ENCODE measurements at regions not wholly inside any gene's neighbourhood (a gene's known extent, or its start where the extent isn't known, plus 50 kb on each side); places are given as distances from the start of the nearest gene placed in this dataset.

- peaks cover 11% of the 10 kb centered on the region for H3K9me3 ChIP-seq (ENCODE audit: control insufficient read depth, low read length)
- H3K18ac ChIP-seq (ENCODE audit: low read depth in 1 of 2, low read length in 2 of 2): no peak overlapping the region
- no peak overlapping the region for H2BK5ac ChIP-seq (ENCODE audit: low read depth, low read length, poor library complexity, severe bottlenecking)
- no peak overlapping the region for H3K4me2 ChIP-seq (ENCODE audit: low read length, poor library complexity, severe bottlenecking)
- no peak overlapping the region for H3K4me3 ChIP-seq (ENCODE audit: insufficient read depth in 1 of 2, low read depth in 1 of 2, low read length in 2 of 2)
- no peaks in the 10 kb centered on the region for H3K36me3 ChIP-seq (ENCODE audit: control insufficient read depth in 1 of 2, insufficient read depth in 2 of 2, low read depth in 1 of 2, low read length in 2 of 2)
- no peak overlapping the region for H2AFZ ChIP-seq (ENCODE audit: low read depth, low read length)
- no peaks in the 10 kb centered on the region for H3K4me1 ChIP-seq (ENCODE audit: control insufficient read depth, insufficient read depth, low read depth, low read length)
- no peak overlapping the region for H3K14ac ChIP-seq (ENCODE audit: low read length in 2 of 2)
- H3K79me1 ChIP-seq (replicated peaks; ENCODE audit: low read length, poor library complexity, severe bottlenecking): no peaks in the 10 kb centered on the region
- H2BK12ac ChIP-seq (ENCODE audit: low read length in 2 of 2): no peak overlapping the region
- no peak overlapping the region for H2BK15ac ChIP-seq (ENCODE audit: low read depth, poor library complexity, severe bottlenecking)
- H4K8ac ChIP-seq (ENCODE audit: low read length): no peak overlapping the region
- H3K4ac ChIP-seq (ENCODE audit: low read depth in 1 of 2, low read length in 2 of 2): no peak overlapping the region
- H3K27ac ChIP-seq (ENCODE audit: low read length, poor library complexity, severe bottlenecking): no peak overlapping the region
- H3K9ac ChIP-seq (ENCODE audit: low read length): no peak overlapping the region
- no peak overlapping the region for H2BK120ac ChIP-seq (ENCODE audit: low read depth, low read length)
- H3K23ac ChIP-seq (ENCODE audit: low read length in 2 of 2): no peak overlapping the region
- no peak overlapping the region for H2AK5ac ChIP-seq (ENCODE audit: low read length, severe bottlenecking)
- no peak overlapping the region for H4K91ac ChIP-seq (ENCODE audit: low read length)
- no peak for DNase-seq
- WGBS: 40% methylated on average over 8 of the region's 8 CpGs
- H3K27me3 ChIP-seq (ENCODE audit: control insufficient read depth in 1 of 2, insufficient read depth in 1 of 2, low read length in 2 of 2): no peaks in the 10 kb centered on the region
These were observed 249.1 kb downstream of the SPIN4 start for GRCh38 chrX:63101879-63102620.

GRCh38 chrX:63058204-63058603, 292.9 kb downstream of the SPIN4 start:
- Histone ChIP-seq H3K18ac (ENCODE audit: low read depth in 1 of 2, low read length in 2 of 2) (no peak overlapping the region), H3K9ac (ENCODE audit: low read length) (no peak overlapping the region), H3K79me1 (replicated peaks; ENCODE audit: low read length, poor library complexity, severe bottlenecking) (no peaks in the 10 kb centered on the region), H3K4ac (ENCODE audit: low read depth in 1 of 2, low read length in 2 of 2) (no peak overlapping the region), H2BK5ac (ENCODE audit: low read depth, low read length, poor library complexity, severe bottlenecking) (no peak overlapping the region), H3K23ac (ENCODE audit: low read length in 2 of 2) (no peak overlapping the region), H2AK5ac (ENCODE audit: low read length, severe bottlenecking) (no peak overlapping the region), H3K36me3 (ENCODE audit: control insufficient read depth in 1 of 2, insufficient read depth in 2 of 2, low read depth in 1 of 2, low read length in 2 of 2) (no peaks in the 10 kb centered on the region), H3K9me3 (ENCODE audit: control insufficient read depth, low read length) (no peaks in the 10 kb centered on the region), H2BK12ac (ENCODE audit: low read length in 2 of 2) (no peak overlapping the region), H2BK120ac (ENCODE audit: low read depth, low read length) (no peak overlapping the region), H3K27ac (ENCODE audit: low read length, poor library complexity, severe bottlenecking) (no peak overlapping the region), H4K91ac (ENCODE audit: low read length) (no peak overlapping the region), H3K4me1 (ENCODE audit: control insufficient read depth, insufficient read depth, low read depth, low read length) (no peaks in the 10 kb centered on the region), H2BK15ac (ENCODE audit: low read depth, poor library complexity, severe bottlenecking) (no peak overlapping the region), H3K4me3 (ENCODE audit: insufficient read depth in 1 of 2, low read depth in 1 of 2, low read length in 2 of 2) (no peak overlapping the region), H4K8ac (ENCODE audit: low read length) (no peak overlapping the region), H3K14ac (ENCODE audit: low read length in 2 of 2) (no peak overlapping the region), H3K4me2 (ENCODE audit: low read length, poor library complexity, severe bottlenecking) (no peak overlapping the region), H3K27me3 (ENCODE audit: control insufficient read depth in 1 of 2, insufficient read depth in 1 of 2, low read length in 2 of 2) (no peaks in the 10 kb centered on the region), H2AFZ (ENCODE audit: low read depth, low read length) (no peak overlapping the region)
- DNase-seq: no peak
- WGBS: 20% methylated on average over 1 of the region's 2 CpGs

GRCh38 chrX:63050225-63050624, 300.9 kb downstream of the SPIN4 start:
- 21% methylated on average over 2 of the region's 2 CpGs for WGBS
- no peaks in the 10 kb centered on the region for H3K4me1 ChIP-seq (ENCODE audit: control insufficient read depth, insufficient read depth, low read depth, low read length)
- H3K23ac ChIP-seq (ENCODE audit: low read length in 2 of 2): no peak overlapping the region
- no peak overlapping the region for H2BK12ac ChIP-seq (ENCODE audit: low read length in 2 of 2)
- H3K4me2 ChIP-seq (ENCODE audit: low read length, poor library complexity, severe bottlenecking): no peak overlapping the region
- no peak overlapping the region for H4K91ac ChIP-seq (ENCODE audit: low read length)
- H3K27ac ChIP-seq (ENCODE audit: low read length, poor library complexity, severe bottlenecking): no peak overlapping the region
- H3K18ac ChIP-seq (ENCODE audit: low read depth in 1 of 2, low read length in 2 of 2): no peak overlapping the region
- H2AFZ ChIP-seq (ENCODE audit: low read depth, low read length): no peak overlapping the region
- no peaks in the 10 kb centered on the region for H3K79me1 ChIP-seq (replicated peaks; ENCODE audit: low read length, poor library complexity, severe bottlenecking)
- no peak overlapping the region for H3K14ac ChIP-seq (ENCODE audit: low read length in 2 of 2)
- H2BK5ac ChIP-seq (ENCODE audit: low read depth, low read length, poor library complexity, severe bottlenecking): no peak overlapping the region
- H3K27me3 ChIP-seq (ENCODE audit: control insufficient read depth in 1 of 2, insufficient read depth in 1 of 2, low read length in 2 of 2): no peaks in the 10 kb centered on the region
- no peak overlapping the region for H2AK5ac ChIP-seq (ENCODE audit: low read length, severe bottlenecking)
- H3K36me3 ChIP-seq (ENCODE audit: control insufficient read depth in 1 of 2, insufficient read depth in 2 of 2, low read depth in 1 of 2, low read length in 2 of 2): no peaks in the 10 kb centered on the region
- no peak overlapping the region for H3K9ac ChIP-seq (ENCODE audit: low read length)
- H2BK15ac ChIP-seq (ENCODE audit: low read depth, poor library complexity, severe bottlenecking): no peak overlapping the region
- no peak overlapping the region for H2BK120ac ChIP-seq (ENCODE audit: low read depth, low read length)
- DNase-seq: no peak
- H3K4ac ChIP-seq (ENCODE audit: low read depth in 1 of 2, low read length in 2 of 2): no peak overlapping the region
- H3K9me3 ChIP-seq (ENCODE audit: control insufficient read depth, low read length): no peaks in the 10 kb centered on the region
- no peak overlapping the region for H3K4me3 ChIP-seq (ENCODE audit: insufficient read depth in 1 of 2, low read depth in 1 of 2, low read length in 2 of 2)
- H4K8ac ChIP-seq (ENCODE audit: low read length): no peak overlapping the region

GRCh38 chrX:63032811-63033210, 318.3 kb downstream of the SPIN4 start:
- no peak overlapping the region for H2BK120ac ChIP-seq (ENCODE audit: low read depth, low read length)
- H3K9me3 ChIP-seq (ENCODE audit: control insufficient read depth, low read length): peaks cover 9% of the 10 kb centered on the region
- no peaks in the 10 kb centered on the region for H3K27me3 ChIP-seq (ENCODE audit: control insufficient read depth in 1 of 2, insufficient read depth in 1 of 2, low read length in 2 of 2)
- no peak overlapping the region for H3K18ac ChIP-seq (ENCODE audit: low read depth in 1 of 2, low read length in 2 of 2)
- no peak overlapping the region for H3K14ac ChIP-seq (ENCODE audit: low read length in 2 of 2)
- H3K23ac ChIP-seq (ENCODE audit: low read length in 2 of 2): no peak overlapping the region
- no peak for DNase-seq
- WGBS: 72% methylated on average over 2 of the region's 2 CpGs
- H2BK12ac ChIP-seq (ENCODE audit: low read length in 2 of 2): no peak overlapping the region
- no peak overlapping the region for H3K9ac ChIP-seq (ENCODE audit: low read length)
- no peaks in the 10 kb centered on the region for H3K4me1 ChIP-seq (ENCODE audit: control insufficient read depth, insufficient read depth, low read depth, low read length)
- H4K91ac ChIP-seq (ENCODE audit: low read length): no peak overlapping the region
- H4K8ac ChIP-seq (ENCODE audit: low read length): no peak overlapping the region
- no peak overlapping the region for H3K27ac ChIP-seq (ENCODE audit: low read length, poor library complexity, severe bottlenecking)
- no peak overlapping the region for H2BK5ac ChIP-seq (ENCODE audit: low read depth, low read length, poor library complexity, severe bottlenecking)
- H3K79me1 ChIP-seq (replicated peaks; ENCODE audit: low read length, poor library complexity, severe bottlenecking): no peaks in the 10 kb centered on the region
- H2AK5ac ChIP-seq (ENCODE audit: low read length, severe bottlenecking): no peak overlapping the region
- H2BK15ac ChIP-seq (ENCODE audit: low read depth, poor library complexity, severe bottlenecking): no peak overlapping the region
- no peak overlapping the region for H3K4me3 ChIP-seq (ENCODE audit: insufficient read depth in 1 of 2, low read depth in 1 of 2, low read length in 2 of 2)
- H3K4ac ChIP-seq (ENCODE audit: low read depth in 1 of 2, low read length in 2 of 2): no peak overlapping the region
- H2AFZ ChIP-seq (ENCODE audit: low read depth, low read length): no peak overlapping the region
- no peak overlapping the region for H3K4me2 ChIP-seq (ENCODE audit: low read length, poor library complexity, severe bottlenecking)
- no peaks in the 10 kb centered on the region for H3K36me3 ChIP-seq (ENCODE audit: control insufficient read depth in 1 of 2, insufficient read depth in 2 of 2, low read depth in 1 of 2, low read length in 2 of 2)

Measured in mesenchymal stem cell (in vitro differentiated cells and primary cell).